ENCODE measurements at regions not wholly inside any gene's neighbourhood (a gene's known extent, or its start where the extent isn't known, plus 50 kb on each side); places are given as distances from the start of the nearest gene placed in this dataset.

DNA sequence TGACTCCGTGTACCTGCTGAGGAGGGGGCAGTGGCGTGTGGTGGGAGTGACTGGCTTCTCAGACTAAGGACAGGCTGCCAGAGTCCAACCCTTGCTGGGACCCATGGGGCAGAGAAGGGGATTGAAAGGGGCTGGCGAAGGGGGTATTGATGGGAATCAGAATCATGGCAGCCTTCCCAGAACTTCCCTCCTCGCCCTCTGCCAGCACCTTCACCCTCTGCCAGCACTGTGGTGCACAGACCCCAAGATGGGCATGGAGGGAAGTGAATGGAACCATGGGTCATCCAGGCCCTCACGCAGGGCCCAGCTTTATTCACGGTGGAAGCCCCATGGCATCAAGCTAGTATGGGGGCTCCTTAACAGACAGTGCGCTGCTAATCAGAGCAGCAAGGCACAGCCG, 76.8 kb downstream of the IRX5 start:
- DNase-seq (ENCODE audit: low read depth in 2 of 2) = no peak
- TF ChIP-seq, protein P1, sequence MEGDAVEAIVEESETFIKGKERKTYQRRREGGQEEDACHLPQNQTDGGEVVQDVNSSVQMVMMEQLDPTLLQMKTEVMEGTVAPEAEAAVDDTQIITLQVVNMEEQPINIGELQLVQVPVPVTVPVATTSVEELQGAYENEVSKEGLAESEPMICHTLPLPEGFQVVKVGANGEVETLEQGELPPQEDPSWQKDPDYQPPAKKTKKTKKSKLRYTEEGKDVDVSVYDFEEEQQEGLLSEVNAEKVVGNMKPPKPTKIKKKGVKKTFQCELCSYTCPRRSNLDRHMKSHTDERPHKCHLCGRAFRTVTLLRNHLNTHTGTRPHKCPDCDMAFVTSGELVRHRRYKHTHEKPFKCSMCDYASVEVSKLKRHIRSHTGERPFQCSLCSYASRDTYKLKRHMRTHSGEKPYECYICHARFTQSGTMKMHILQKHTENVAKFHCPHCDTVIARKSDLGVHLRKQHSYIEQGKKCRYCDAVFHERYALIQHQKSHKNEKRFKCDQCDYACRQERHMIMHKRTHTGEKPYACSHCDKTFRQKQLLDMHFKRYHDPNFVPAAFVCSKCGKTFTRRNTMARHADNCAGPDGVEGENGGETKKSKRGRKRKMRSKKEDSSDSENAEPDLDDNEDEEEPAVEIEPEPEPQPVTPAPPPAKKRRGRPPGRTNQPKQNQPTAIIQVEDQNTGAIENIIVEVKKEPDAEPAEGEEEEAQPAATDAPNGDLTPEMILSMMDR (conservative IDR thresholded peaks at IDR 0.05 in 1 of 2, IDR thresholded peaks at IDR 0.05 in 1 of 2; ENCODE audit: low read depth in 1 of 2, low read length in 2 of 2) = no peak
- TF ChIP-seq EZH2 (IDR thresholded peaks at IDR 0.05; ENCODE audit: low read length, missing control alignments) = no peak
- Histone ChIP-seq H3K36me3 (ENCODE audit: control insufficient read depth, insufficient read depth, low read length) (no peaks in the 10 kb centered on the region), H2AFZ (ENCODE audit: low read length) (no peak overlapping the region), H3K27me3 (ENCODE audit: control insufficient read depth, insufficient read depth, low read length) (no peaks in the 10 kb centered on the region), H3K4me1 (ENCODE audit: control insufficient read depth, extremely low read depth, insufficient read depth, low read length) (no peaks in the 10 kb centered on the region), H4K20me1 (ENCODE audit: control insufficient read depth, extremely low read depth, insufficient read depth, low read length) (no peaks in the 10 kb centered on the region), H3K9me3 (ENCODE audit: control insufficient read depth, insufficient read depth, low read depth, low read length) (no peaks in the 10 kb centered on the region), H3K79me2 (ENCODE audit: control insufficient read depth, insufficient read depth, low read length) (no peaks in the 10 kb centered on the region), H3K27ac (ENCODE audit: insufficient read depth, low read length) (no peak overlapping the region), H3K4me2 (ENCODE audit: extremely low read depth, insufficient read depth, low read length) (no peak overlapping the region), H3K4me3 (replicated peaks in 1 of 4; ENCODE audit: control extremely low read depth in 1 of 4, insufficient read depth in 1 of 4, low read depth in 3 of 4, low read length in 4 of 4) (no peak overlapping the region), H3K9ac (ENCODE audit: insufficient read depth, low read length) (no peak overlapping the region)

DNA sequence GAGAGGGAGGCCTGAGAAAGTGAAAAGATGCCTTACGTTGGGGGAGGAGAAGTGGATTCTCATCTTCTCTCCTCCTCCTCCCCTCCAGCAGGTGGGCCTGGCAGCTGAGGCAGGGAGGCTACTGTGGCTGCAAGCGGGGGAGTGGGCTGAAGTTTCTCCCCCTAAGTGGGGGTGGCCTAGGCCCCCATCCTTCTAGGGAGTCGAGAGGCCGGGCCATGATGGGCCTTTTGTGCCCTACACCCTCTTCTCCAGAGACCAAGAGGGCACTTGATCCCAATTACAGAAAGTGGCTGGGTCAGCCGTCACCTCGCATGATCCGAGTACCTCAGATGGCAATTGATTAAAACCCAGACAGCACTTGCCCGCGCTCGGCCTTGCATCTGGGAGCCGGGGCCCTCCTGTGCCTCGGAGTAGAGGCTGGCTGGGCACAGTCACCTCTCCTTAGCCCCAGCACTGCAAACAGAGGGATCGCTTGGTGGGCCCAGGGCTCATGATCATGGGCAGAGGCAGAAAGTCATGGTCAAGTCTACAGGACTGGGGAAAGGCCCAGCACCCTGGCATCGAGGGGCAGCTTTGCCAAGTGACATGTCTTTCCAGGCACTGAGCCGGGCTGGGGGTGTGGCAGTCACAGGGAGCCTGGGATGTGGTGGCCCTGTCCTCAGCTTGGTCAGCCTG, 78.3 kb downstream of the IRX5 start:
- Histone ChIP-seq H3K4me3 (replicated peaks in 1 of 4; ENCODE audit: control extremely low read depth in 1 of 4, insufficient read depth in 1 of 4, low read depth in 3 of 4, low read length in 4 of 4) (no peak overlapping the region), H3K4me1 (ENCODE audit: control insufficient read depth, extremely low read depth, insufficient read depth, low read length) (no peaks in the 10 kb centered on the region), H4K20me1 (ENCODE audit: control insufficient read depth, extremely low read depth, insufficient read depth, low read length) (no peaks in the 10 kb centered on the region), H3K27me3 (ENCODE audit: control insufficient read depth, insufficient read depth, low read length) (no peaks in the 10 kb centered on the region), H3K9me3 (ENCODE audit: control insufficient read depth, insufficient read depth, low read depth, low read length) (no peaks in the 10 kb centered on the region), H3K36me3 (ENCODE audit: control insufficient read depth, insufficient read depth, low read length) (no peaks in the 10 kb centered on the region), H3K4me2 (ENCODE audit: extremely low read depth, insufficient read depth, low read length) (no peak overlapping the region), H3K9ac (ENCODE audit: insufficient read depth, low read length) (no peak overlapping the region), H3K27ac (ENCODE audit: insufficient read depth, low read length) (no peak overlapping the region), H3K79me2 (ENCODE audit: control insufficient read depth, insufficient read depth, low read length) (no peaks in the 10 kb centered on the region), H2AFZ (ENCODE audit: low read length) (no peak overlapping the region)
- TF ChIP-seq, protein P1 (conservative IDR thresholded peaks at IDR 0.05 in 1 of 2, IDR thresholded peaks at IDR 0.05 in 1 of 2; ENCODE audit: low read depth in 1 of 2, low read length in 2 of 2) = no peak
- no peak for TF ChIP-seq EZH2 (IDR thresholded peaks at IDR 0.05; ENCODE audit: low read length, missing control alignments)
- DNase-seq (ENCODE audit: low read depth in 2 of 2) = no peak

DNA sequence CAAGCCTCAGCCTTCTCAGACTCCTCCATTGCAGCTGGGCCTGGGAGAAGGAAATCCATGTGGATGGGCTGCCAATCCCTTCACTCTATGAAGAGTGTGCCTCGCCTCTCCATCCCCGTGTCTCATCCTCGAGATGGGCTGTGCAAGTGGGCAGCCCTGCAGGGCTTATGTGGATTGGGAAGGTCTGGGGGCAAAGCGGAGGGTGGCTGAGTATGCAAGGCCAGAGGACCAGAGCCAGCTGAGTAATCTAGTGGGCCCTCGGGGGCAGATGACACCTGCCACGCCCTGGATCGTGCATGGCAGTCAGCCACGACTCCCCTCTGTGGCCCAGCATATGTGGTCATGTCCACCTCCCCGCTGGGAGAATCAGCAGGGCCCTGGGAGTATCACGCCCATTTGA, 78.9 kb downstream of the IRX5 start:
- Histone ChIP-seq H3K27ac (ENCODE audit: insufficient read depth, low read length) (no peak overlapping the region), H3K4me1 (ENCODE audit: control insufficient read depth, extremely low read depth, insufficient read depth, low read length) (no peaks in the 10 kb centered on the region), H2AFZ (ENCODE audit: low read length) (no peak overlapping the region), H3K4me3 (replicated peaks in 1 of 4; ENCODE audit: control extremely low read depth in 1 of 4, insufficient read depth in 1 of 4, low read depth in 3 of 4, low read length in 4 of 4) (no peak overlapping the region), H3K27me3 (ENCODE audit: control insufficient read depth, insufficient read depth, low read length) (no peaks in the 10 kb centered on the region), H3K9ac (ENCODE audit: insufficient read depth, low read length) (no peak overlapping the region), H3K36me3 (ENCODE audit: control insufficient read depth, insufficient read depth, low read length) (no peaks in the 10 kb centered on the region), H3K4me2 (ENCODE audit: extremely low read depth, insufficient read depth, low read length) (no peak overlapping the region), H3K79me2 (ENCODE audit: control insufficient read depth, insufficient read depth, low read length) (no peaks in the 10 kb centered on the region), H3K9me3 (ENCODE audit: control insufficient read depth, insufficient read depth, low read depth, low read length) (no peaks in the 10 kb centered on the region), H4K20me1 (ENCODE audit: control insufficient read depth, extremely low read depth, insufficient read depth, low read length) (no peaks in the 10 kb centered on the region)
- no peak for DNase-seq (ENCODE audit: low read depth in 2 of 2)
- no peak for TF ChIP-seq EZH2 (IDR thresholded peaks at IDR 0.05; ENCODE audit: low read length, missing control alignments)
- TF ChIP-seq, protein P1 (conservative IDR thresholded peaks at IDR 0.05 in 1 of 2, IDR thresholded peaks at IDR 0.05 in 1 of 2; ENCODE audit: low read depth in 1 of 2, low read length in 2 of 2) = no peak

All from fibroblast of lung (primary cell).